Breast epithelium (tissue), 4 donors: ENCODE measurements at regions not wholly inside any gene's neighbourhood (a gene's known extent, or its start where the extent isn't known, plus 50 kb on each side); places are given as distances from the start of the nearest gene placed in this dataset.

Source experiments
- DNase-seq, 2 donors: peaks; one replicate each; pipeline ENCODE4 v3.0.0-alpha.2; 2019; ENCODE audit warnings: low spot score in 2 of 2
- H3K27ac ChIP-seq, 2 donors: fragments of 200-600 bp; sonication (generic) in 1 of 2; one replicate each; pipeline ENCODE4 v1.5.1; 2016 to 2019; ENCODE audit warnings: mild to moderate bottlenecking in 1 of 2
- H3K27me3 ChIP-seq, 2 donors: fragments of 200-600 bp; sonication (generic) in 1 of 2; one replicate each; pipeline versions ENCODE4 v1.5.1 to v1.6.0; 2017 to 2019; ENCODE audit warnings: control low read depth in 1 of 2, mild to moderate bottlenecking in 1 of 2
- H3K36me3 ChIP-seq: fragments of 200-600 bp; one replicate; pipeline ENCODE4 v1.5.1; 2019
- H3K4me1 ChIP-seq, 2 donors: fragments of 200-600 bp; sonication (generic); one replicate each; pipeline ENCODE4 v1.5.1; 2016 to 2019; ENCODE audit warnings: control low read depth in 1 of 2
- H3K4me3 ChIP-seq, 3 donors: fragments of 200-600 bp; sonication (generic); 1 replicate in 2 of 3; 2 replicates in 1 of 3; pipeline ENCODE4 v1.5.1; 2016 to 2019; ENCODE audit warnings: mild to moderate bottlenecking in 3 of 3, moderate library complexity in 2 of 3
- H3K9me3 ChIP-seq, 2 donors: fragments of 200-600 bp; sonication (generic) in 1 of 2; one replicate each; pipeline ENCODE4 v1.5.1; 2016 to 2019; ENCODE audit warnings: control low read depth in 1 of 2
- POLR2A ChIP-seq: fragments of 450-650 bp; IDR thresholded peaks from one replicate; pipeline ENCODE4 v1.6.1; 2016; ENCODE audit warnings: antibody characterized with exemption, mild to moderate bottlenecking, moderate library complexity
- POLR2AphosphoS5 ChIP-seq, 3 donors: sonication (generic); formaldehyde crosslinking; IDR thresholded peaks; one replicate each; pipeline ENCODE4 v1.6.1; 2017; ENCODE audit warnings: antibody characterized with exemption in 3 of 3
- intact Hi-C: fragments of 100-400 bp; cut with DNase I; formaldehyde crosslinking; loops from one replicate; pipeline ENCODE4 v1.15.1; 2023; ENCODE audit warnings: low total_unique reads
- TF ChIP-seq, protein P1 (sequence below), 3 donors: fragments of 450-650 bp; IDR thresholded peaks; one replicate each; pipeline ENCODE4 v1.5.1; 2016 to 2017; ENCODE audit warnings: antibody characterized with exemption in 3 of 3, mild to moderate bottlenecking in 3 of 3, moderate library complexity in 3 of 3

DNA sequence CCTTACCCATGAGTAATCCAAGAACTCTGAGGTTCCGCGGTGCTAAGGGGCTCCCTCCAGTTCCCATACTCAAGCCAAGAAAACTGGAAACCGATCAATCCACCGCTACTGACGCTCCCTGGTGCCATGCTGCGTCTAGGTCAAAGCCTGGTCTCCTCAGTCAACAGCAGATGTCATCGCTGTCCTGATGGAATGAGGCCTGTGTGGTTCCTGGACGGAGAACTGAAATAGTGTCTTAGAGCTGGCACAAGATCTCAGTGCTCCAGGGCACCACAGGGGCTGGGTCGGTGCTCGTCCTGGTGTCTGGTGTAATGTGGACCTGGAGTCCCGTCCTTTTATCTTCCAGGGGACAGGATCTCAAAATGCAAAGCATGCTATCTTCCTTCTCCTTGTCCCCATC is 373.9 kb upstream of the CFAP20DC start:
- H3K27ac ChIP-seq = no peak overlapping the region

DNA sequence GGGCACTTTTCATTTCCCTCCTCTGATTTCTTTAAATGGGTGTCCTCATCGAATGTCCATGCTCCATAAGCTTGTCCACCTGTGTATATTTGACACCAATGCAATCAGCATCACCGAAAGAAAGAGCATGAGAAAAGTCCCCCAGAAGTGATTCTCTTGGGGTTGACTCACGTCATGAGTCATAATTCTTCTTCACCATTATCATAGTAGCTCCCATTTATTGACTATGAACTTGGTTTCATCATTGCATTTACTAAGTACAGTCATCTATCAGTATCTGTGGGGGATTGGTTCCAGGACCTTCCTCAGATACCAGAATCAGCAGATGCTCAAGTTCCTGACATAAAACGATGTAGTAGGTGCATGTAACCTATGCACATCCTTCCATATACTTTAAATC is 372.5 kb upstream of the CFAP20DC start:
- H3K27me3 ChIP-seq = no peaks in the 10 kb centered on the region
- H3K4me3 ChIP-seq = no peak overlapping the region
- H3K9me3 ChIP-seq = no peaks in the 10 kb centered on the region
- H3K27ac ChIP-seq = no peak overlapping the region
- no peaks in the 10 kb centered on the region for H3K36me3 ChIP-seq
- TF ChIP-seq POLR2A (no peak), POLR2AphosphoS5 (IDR thresholded peaks at IDR 0.05) (no peak)
- TF ChIP-seq, protein P1, sequence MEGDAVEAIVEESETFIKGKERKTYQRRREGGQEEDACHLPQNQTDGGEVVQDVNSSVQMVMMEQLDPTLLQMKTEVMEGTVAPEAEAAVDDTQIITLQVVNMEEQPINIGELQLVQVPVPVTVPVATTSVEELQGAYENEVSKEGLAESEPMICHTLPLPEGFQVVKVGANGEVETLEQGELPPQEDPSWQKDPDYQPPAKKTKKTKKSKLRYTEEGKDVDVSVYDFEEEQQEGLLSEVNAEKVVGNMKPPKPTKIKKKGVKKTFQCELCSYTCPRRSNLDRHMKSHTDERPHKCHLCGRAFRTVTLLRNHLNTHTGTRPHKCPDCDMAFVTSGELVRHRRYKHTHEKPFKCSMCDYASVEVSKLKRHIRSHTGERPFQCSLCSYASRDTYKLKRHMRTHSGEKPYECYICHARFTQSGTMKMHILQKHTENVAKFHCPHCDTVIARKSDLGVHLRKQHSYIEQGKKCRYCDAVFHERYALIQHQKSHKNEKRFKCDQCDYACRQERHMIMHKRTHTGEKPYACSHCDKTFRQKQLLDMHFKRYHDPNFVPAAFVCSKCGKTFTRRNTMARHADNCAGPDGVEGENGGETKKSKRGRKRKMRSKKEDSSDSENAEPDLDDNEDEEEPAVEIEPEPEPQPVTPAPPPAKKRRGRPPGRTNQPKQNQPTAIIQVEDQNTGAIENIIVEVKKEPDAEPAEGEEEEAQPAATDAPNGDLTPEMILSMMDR (IDR thresholded peaks at IDR 0.05) = no peak
- no peak for DNase-seq
- intact Hi-C loops = no loop called here
- no peaks in the 10 kb centered on the region for H3K4me1 ChIP-seq

More for the DNA sequence above, 373.9 kb upstream of the CFAP20DC start:
- H3K36me3 ChIP-seq = no peaks in the 10 kb centered on the region
- H3K4me1 ChIP-seq = no peaks in the 10 kb centered on the region
- H3K4me3 ChIP-seq = no peak overlapping the region
- H3K27me3 ChIP-seq = no peaks in the 10 kb centered on the region
- TF ChIP-seq POLR2AphosphoS5 (IDR thresholded peaks at IDR 0.05) (no peak), POLR2A (no peak)
- TF ChIP-seq, protein P1 (IDR thresholded peaks at IDR 0.05) = no peak
- intact Hi-C loops = no loop called here
- H3K9me3 ChIP-seq = no peaks in the 10 kb centered on the region
- no peak for DNase-seq

DNA sequence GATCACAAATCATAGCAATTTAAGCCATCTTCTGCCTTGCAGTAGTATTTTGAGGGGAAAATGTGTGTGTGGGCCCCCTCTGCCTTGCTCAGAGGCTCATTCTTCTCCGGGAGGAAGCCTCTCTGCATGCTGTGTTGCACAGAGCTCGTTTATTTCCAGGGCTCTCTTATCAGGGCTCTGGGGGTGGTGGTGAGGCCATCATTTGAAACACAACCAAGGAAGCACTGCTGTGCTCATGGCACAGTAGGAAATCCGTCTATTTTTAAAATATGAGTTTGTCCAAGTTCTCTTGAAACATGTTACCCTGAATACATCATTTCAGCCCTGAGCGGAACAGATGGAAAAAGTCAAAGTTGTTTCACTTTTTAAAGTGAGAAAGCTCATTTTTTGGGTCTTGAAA is 369.0 kb upstream of the CFAP20DC start:
- no peaks in the 10 kb centered on the region for H3K36me3 ChIP-seq
- H3K27ac ChIP-seq = no peak overlapping the region
- intact Hi-C loops = no loop called here
- H3K9me3 ChIP-seq = no peaks in the 10 kb centered on the region
- H3K4me1 ChIP-seq = no peaks in the 10 kb centered on the region
- H3K4me3 ChIP-seq = no peak overlapping the region
- DNase-seq = no peak
- no peaks in the 10 kb centered on the region for H3K27me3 ChIP-seq
- TF ChIP-seq POLR2A = no peak
- TF ChIP-seq, protein P1 (IDR thresholded peaks at IDR 0.05) = no peak
- TF ChIP-seq POLR2AphosphoS5 (IDR thresholded peaks at IDR 0.05) = no peak

DNA sequence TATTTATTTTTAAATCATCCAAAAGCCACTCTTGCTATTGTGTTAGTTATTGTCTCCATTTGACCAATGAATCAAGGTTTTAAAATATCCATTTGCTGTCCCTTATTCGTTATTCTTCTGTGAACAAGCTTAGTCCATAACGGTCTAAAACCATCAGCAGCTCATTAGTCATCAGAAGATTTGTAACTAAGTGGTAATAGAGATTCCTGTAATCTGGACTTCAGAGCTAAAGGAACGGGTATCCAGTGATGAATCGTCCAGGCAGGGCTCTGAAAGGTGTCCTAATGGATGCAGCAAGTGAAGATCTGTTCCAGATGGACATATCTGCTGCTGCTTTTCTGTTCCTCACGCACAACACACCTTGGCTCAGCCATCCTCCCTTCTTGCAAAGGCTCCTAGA is 362.7 kb upstream of the CFAP20DC start:
- Histone ChIP-seq H3K27ac (no peak overlapping the region), H3K9me3 (no peaks in the 10 kb centered on the region), H3K4me1 (no peaks in the 10 kb centered on the region), H3K4me3 (no peak overlapping the region), H3K36me3 (no peaks in the 10 kb centered on the region), H3K27me3 (no peaks in the 10 kb centered on the region)
- TF ChIP-seq, protein P1 (IDR thresholded peaks at IDR 0.05) = no peak
- TF ChIP-seq POLR2A (no peak), POLR2AphosphoS5 (IDR thresholded peaks at IDR 0.05) (no peak)
- DNase-seq = no peak
- intact Hi-C loops = loop anchor here (5.0 kb wide), 1 partner anchor 995 kb away; no protein-coding TSS in a partner anchor

DNA sequence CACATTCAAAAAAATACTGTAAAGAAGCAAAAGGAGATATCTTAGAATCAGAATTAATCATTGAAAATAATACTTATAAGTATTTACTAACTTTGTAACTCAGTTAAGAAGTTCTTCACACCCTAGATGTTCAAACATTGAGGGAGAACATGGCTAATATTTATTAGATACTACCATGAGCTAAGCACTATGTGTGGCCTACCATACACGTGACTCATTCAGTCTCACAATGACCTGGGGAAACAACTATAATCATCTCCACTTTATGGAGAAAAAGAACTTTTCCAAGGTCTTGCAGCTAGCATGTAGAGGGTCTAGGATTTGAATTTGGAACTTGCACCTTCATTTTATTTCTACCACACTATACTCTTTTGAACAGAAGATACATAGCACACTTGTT is 361.9 kb upstream of the CFAP20DC start:
- Histone ChIP-seq H3K4me1 (no peaks in the 10 kb centered on the region), H3K27ac (no peak overlapping the region), H3K4me3 (no peak overlapping the region), H3K9me3 (no peaks in the 10 kb centered on the region), H3K27me3 (no peaks in the 10 kb centered on the region), H3K36me3 (no peaks in the 10 kb centered on the region)
- DNase-seq = no peak
- TF ChIP-seq, protein P1 (IDR thresholded peaks at IDR 0.05) = no peak
- TF ChIP-seq POLR2AphosphoS5 (IDR thresholded peaks at IDR 0.05) (no peak), POLR2A (no peak)
- intact Hi-C loops = loop anchor here (5.0 kb wide), 1 partner anchor 994 kb away; no protein-coding TSS in a partner anchor
